ENCODE measurements at regions not wholly inside any gene's neighbourhood (a gene's known extent, or its start where the extent isn't known, plus 50 kb on each side); places are given as distances from the start of the nearest gene placed in this dataset.

GRCh38 chr13:90246687-90247345, 1100.7 kb upstream of the MIR17HG start:
- H3K9me3 ChIP-seq = no peaks in the 10 kb centered on the region
- no peak overlapping the region for H3K4me3 ChIP-seq
- DNase-seq (no peak), ATAC-seq (no peak)
- H3K4me1 ChIP-seq = no peaks in the 10 kb centered on the region
- H3K36me3 ChIP-seq = no peaks in the 10 kb centered on the region
- intact Hi-C loops (cut with DNase I) = no loop called here
- TF ChIP-seq CTCF (IDR thresholded peaks at IDR 0.05) = no peak
- H3K27me3 ChIP-seq (ENCODE audit: low read depth) = no peaks in the 10 kb centered on the region
- H3K27ac ChIP-seq = no peak overlapping the region

- ATAC-seq = no peak
- intact Hi-C loops (cut with DNase I) = no loop called here
- DNase-seq = no peak
- no peak overlapping the region for H3K4me3 ChIP-seq
- H3K9me3 ChIP-seq = no peaks in the 10 kb centered on the region
- H3K36me3 ChIP-seq = no peaks in the 10 kb centered on the region
- no peaks in the 10 kb centered on the region for H3K27me3 ChIP-seq (ENCODE audit: low read depth)
- no peak overlapping the region for H3K27ac ChIP-seq
- TF ChIP-seq CTCF (IDR thresholded peaks at IDR 0.05) = no peak
- no peaks in the 10 kb centered on the region for H3K4me1 ChIP-seq
Observed at GRCh38 chr13:90253806-90254205, 1093.7 kb upstream of the MIR17HG start.

- no peaks in the 10 kb centered on the region for H3K36me3 ChIP-seq
- no peak for TF ChIP-seq CTCF (IDR thresholded peaks at IDR 0.05)
- no peak for ATAC-seq
- H3K9me3 ChIP-seq = no peaks in the 10 kb centered on the region
- H3K4me3 ChIP-seq = no peak overlapping the region
- H3K4me1 ChIP-seq = no peaks in the 10 kb centered on the region
- no peak overlapping the region for H3K27ac ChIP-seq
- intact Hi-C loops (cut with DNase I) = no loop called here
- DNase-seq = no peak
- no peaks in the 10 kb centered on the region for H3K27me3 ChIP-seq (ENCODE audit: low read depth)
Observed at GRCh38 chr13:90254437-90254836, 1093.0 kb upstream of the MIR17HG start.

- H3K4me3 ChIP-seq = no peak overlapping the region
- intact Hi-C loops (cut with DNase I) = no loop called here
- ATAC-seq = no peak
Observed at GRCh38 chr13:90256746-90257145, 1090.7 kb upstream of the MIR17HG start.

GRCh38 chr13:90258129-90258528, 1089.4 kb upstream of the MIR17HG start:
- intact Hi-C loops (cut with DNase I) = no loop called here
- Histone ChIP-seq H3K4me3 (no peak overlapping the region), H3K27me3 (ENCODE audit: low read depth) (no peaks in the 10 kb centered on the region), H3K27ac (no peak overlapping the region), H3K36me3 (no peaks in the 10 kb centered on the region), H3K9me3 (no peaks in the 10 kb centered on the region), H3K4me1 (no peaks in the 10 kb centered on the region)
- ATAC-seq (no peak), DNase-seq (no peak)
- TF ChIP-seq CTCF (IDR thresholded peaks at IDR 0.05) = no peak

More at GRCh38 chr13:90256746-90257145, 1090.7 kb upstream of the MIR17HG start:
- no peaks in the 10 kb centered on the region for H3K4me1 ChIP-seq
- no peak for TF ChIP-seq CTCF (IDR thresholded peaks at IDR 0.05)
- H3K36me3 ChIP-seq = no peaks in the 10 kb centered on the region
- DNase-seq = no peak
- H3K27ac ChIP-seq = no peak overlapping the region
- no peaks in the 10 kb centered on the region for H3K9me3 ChIP-seq
- H3K27me3 ChIP-seq (ENCODE audit: low read depth) = no peaks in the 10 kb centered on the region

Data from lower lobe of right lung (tissue), 2 donors.